Panc1 (cell line): ENCODE measurements at regions not wholly inside any gene's neighbourhood (a gene's known extent, or its start where the extent isn't known, plus 50 kb on each side); places are given as distances from the start of the nearest gene placed in this dataset.

ENCODE experiments used
- ATAC-seq: fragments of 200-7000 bp; cut with Tn5 transposase; 2 replicates; pipeline ENCODE4 v1.9.1; 2020; ENCODE audit warnings: mild to moderate bottlenecking, moderate library complexity
- BruUV-seq: library from RNA; stranded (reverse); fragments of 400-500 nt; replicated peaks from 2 replicates; lab custom pipeline; 2021; lab: Mats Ljungman, UMichigan
- CTCF ChIA-PET: fragments of 300-600 bp; sonication (Branson Sonifier 250); formaldehyde crosslinking; loops from one replicate; lab custom pipeline; 2022; ENCODE audit warnings: antibody characterized with exemption; lab: Charles Lee
- POLR2A ChIA-PET: fragments of 300-600 bp; sonication (Branson Sonifier 250); formaldehyde crosslinking; loops from one replicate; lab custom pipeline; 2022; ENCODE audit warnings: antibody characterized with exemption; lab: Charles Lee
- DNase-seq: peaks from one replicate; pipeline ENCODE4 v3.0.0-alpha.2; 2010; ENCODE audit warnings: low read depth, low spot score
- H3K27ac ChIP-seq: 2 replicates; pipeline ENCODE4 v1.5.1; 2011; ENCODE audit warnings: mild to moderate bottlenecking, low read length, inconsistent platforms
- H3K27me3 ChIP-seq: fragments of 200-500 bp; sonication (Bioruptor generic); 2 replicates; pipeline ENCODE4 v1.6.0; 2014; ENCODE audit warnings: low read length, inconsistent platforms; ENCODE audit not compliant: control insufficient read depth, insufficient read depth
- H3K36me3 ChIP-seq: fragments of 200-500 bp; sonication (Bioruptor generic); 2 replicates; pipeline ENCODE4 v1.5.1; 2014; ENCODE audit warnings: inconsistent platforms, mild to moderate bottlenecking, low read length, moderate library complexity; ENCODE audit not compliant: control insufficient read depth, insufficient read depth
- H3K4me1 ChIP-seq: 2 replicates; pipeline ENCODE4 v1.5.1; 2011; ENCODE audit warnings: inconsistent platforms, mild to moderate bottlenecking, low read length, moderate library complexity; ENCODE audit not compliant: control insufficient read depth, insufficient read depth
- H3K4me3 ChIP-seq, 2 experiments: 2 replicates each; pipeline ENCODE4 v1.5.1; 2011 to 2012; ENCODE audit warnings: low read depth in 2 of 2, low read length in 2 of 2, mild to moderate bottlenecking in 2 of 2, inconsistent platforms in 1 of 2, moderate library complexity in 1 of 2
- H3K9me3 ChIP-seq: fragments of 200-500 bp; sonication (Bioruptor generic); 2 replicates; pipeline ENCODE4 v1.5.1; 2014; ENCODE audit warnings: low read depth, mild to moderate bottlenecking, inconsistent platforms, low read length, moderate library complexity; ENCODE audit not compliant: control insufficient read depth, insufficient read depth
- POLR2AphosphoS5 ChIP-seq: IDR thresholded peaks from 2 replicates; pipeline ENCODE4 v1.6.1; 2012; ENCODE audit warnings: mild to moderate bottlenecking, low read depth, low read length, moderate library complexity
- REST ChIP-seq, 2 experiments: IDR thresholded peaks; 2 replicates each; pipeline ENCODE4 v1.6.1; 2011 to 2012; ENCODE audit warnings: low read depth in 2 of 2, control low read depth in 1 of 2, low read length in 1 of 2, mild to moderate bottlenecking in 1 of 2, moderate library complexity in 1 of 2; ENCODE audit not compliant: insufficient read depth in 1 of 2
- SIN3A ChIP-seq: IDR thresholded peaks from 2 replicates; pipeline ENCODE4 v1.6.1; 2012; ENCODE audit warnings: low read depth, mild to moderate bottlenecking, low read length, moderate library complexity, borderline replicate concordance; ENCODE audit not compliant: insufficient read depth
- TCF7L2 ChIP-seq: IDR thresholded peaks from 2 replicates; pipeline ENCODE4 v1.6.1; 2011; ENCODE audit warnings: mild to moderate bottlenecking, low read depth, low read length, inconsistent platforms
- in situ Hi-C: cut with HindIII; loops from 2 replicates; pipeline ENCODE4 v1.10.0; 2016; ENCODE audit warnings: low sequenced_read_pairs, low pct_unique_long_range_greater_than_20kb
- intact Hi-C: fragments of 100-400 bp; cut with micrococcal nuclease; formaldehyde crosslinking; loops from one replicate; pipeline ENCODE4 v1.10.0; 2022; ENCODE audit not compliant: unreplicated experiment
- TF ChIP-seq, protein P1 (sequence below): fragments of 450-650 bp; IDR thresholded peaks from 2 replicates; pipeline ENCODE4 v1.5.1; 2017; ENCODE audit warnings: mild to moderate bottlenecking

GRCh38 chr4:127364911-127365310 is 267.8 kb upstream of the INTU start:
- BruUV-seq, result no TSS peak
- TF ChIP-seq REST (IDR thresholded peaks at IDR 0.05; ENCODE audit: insufficient read depth in 1 of 2, low read depth in 2 of 2, low read length in 1 of 2), result no peak
- TF ChIP-seq POLR2AphosphoS5, result no peak
- no peak for TF ChIP-seq SIN3A
- no peak for TF ChIP-seq TCF7L2
- TF ChIP-seq, protein P1, sequence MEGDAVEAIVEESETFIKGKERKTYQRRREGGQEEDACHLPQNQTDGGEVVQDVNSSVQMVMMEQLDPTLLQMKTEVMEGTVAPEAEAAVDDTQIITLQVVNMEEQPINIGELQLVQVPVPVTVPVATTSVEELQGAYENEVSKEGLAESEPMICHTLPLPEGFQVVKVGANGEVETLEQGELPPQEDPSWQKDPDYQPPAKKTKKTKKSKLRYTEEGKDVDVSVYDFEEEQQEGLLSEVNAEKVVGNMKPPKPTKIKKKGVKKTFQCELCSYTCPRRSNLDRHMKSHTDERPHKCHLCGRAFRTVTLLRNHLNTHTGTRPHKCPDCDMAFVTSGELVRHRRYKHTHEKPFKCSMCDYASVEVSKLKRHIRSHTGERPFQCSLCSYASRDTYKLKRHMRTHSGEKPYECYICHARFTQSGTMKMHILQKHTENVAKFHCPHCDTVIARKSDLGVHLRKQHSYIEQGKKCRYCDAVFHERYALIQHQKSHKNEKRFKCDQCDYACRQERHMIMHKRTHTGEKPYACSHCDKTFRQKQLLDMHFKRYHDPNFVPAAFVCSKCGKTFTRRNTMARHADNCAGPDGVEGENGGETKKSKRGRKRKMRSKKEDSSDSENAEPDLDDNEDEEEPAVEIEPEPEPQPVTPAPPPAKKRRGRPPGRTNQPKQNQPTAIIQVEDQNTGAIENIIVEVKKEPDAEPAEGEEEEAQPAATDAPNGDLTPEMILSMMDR, result no peak
- no peaks in the 10 kb centered on the region for H3K4me1 ChIP-seq
- H3K36me3 ChIP-seq, result no peaks in the 10 kb centered on the region
- H3K4me3 ChIP-seq, result no peak overlapping the region
- H3K27me3 ChIP-seq, result no peaks in the 10 kb centered on the region
- DNase-seq (no peak), ATAC-seq (no peak)
- H3K9me3 ChIP-seq, result no peaks in the 10 kb centered on the region
- ChIA-PET POLR2A (no interaction called here), CTCF (no interaction called here)
- in situ Hi-C loops, result no loop called here
- intact Hi-C loops, result no loop called here
- no peak overlapping the region for H3K27ac ChIP-seq

GRCh38 chr4:127370604-127371003 is 262.2 kb upstream of the INTU start:
- CTCF ChIA-PET, result no interaction called here
- no peak for DNase-seq
- Histone ChIP-seq H3K27me3 (no peaks in the 10 kb centered on the region), H3K9me3 (no peaks in the 10 kb centered on the region), H3K36me3 (no peaks in the 10 kb centered on the region), H3K4me1 (no peaks in the 10 kb centered on the region), H3K4me3 (no peak overlapping the region), H3K27ac (no peak overlapping the region)
- TF ChIP-seq SIN3A (no peak), TCF7L2 (no peak), REST (IDR thresholded peaks at IDR 0.05; ENCODE audit: insufficient read depth in 1 of 2, low read depth in 2 of 2, low read length in 1 of 2) (no peak), POLR2AphosphoS5 (no peak)
- TF ChIP-seq, protein P1, result no peak
- POLR2A ChIA-PET, result no interaction called here
- intact Hi-C loops (no loop called here), in situ Hi-C loops (no loop called here)
- BruUV-seq, result no TSS peak
- no peak for ATAC-seq
